ENCODE measurements at regions not wholly inside any gene's neighbourhood (a gene's known extent, or its start where the extent isn't known, plus 50 kb on each side); places are given as distances from the start of the nearest gene placed in this dataset.

DNA sequence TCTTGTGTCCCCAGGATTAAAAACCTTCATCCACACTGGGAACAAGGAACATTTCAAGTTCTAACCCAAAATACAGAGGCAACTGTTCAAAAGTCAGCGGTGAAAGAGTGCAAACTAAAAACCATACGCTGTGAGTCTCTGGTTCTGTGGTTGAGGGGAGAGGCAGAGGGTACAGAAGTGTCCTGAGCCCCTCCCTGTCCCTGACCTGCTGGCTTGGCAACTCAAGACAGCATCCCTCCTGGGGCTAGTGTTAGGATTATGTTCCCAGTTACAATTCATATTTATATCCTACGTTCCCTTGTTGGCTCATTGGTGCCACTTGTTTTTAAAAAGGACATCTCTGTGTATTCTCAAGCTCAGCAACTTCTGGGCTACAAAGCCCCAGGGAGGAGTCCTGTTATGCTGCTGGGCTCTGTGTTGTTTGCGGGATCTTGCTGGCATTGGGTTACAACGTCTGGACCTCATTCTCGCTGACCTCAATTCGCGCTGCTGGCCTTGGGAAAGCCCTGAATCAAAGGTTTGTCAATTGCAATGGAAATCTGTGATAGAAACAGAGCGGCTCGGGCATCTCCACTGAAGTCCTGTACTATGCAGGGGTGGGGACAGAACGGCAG lies 420.8 kb downstream of the FUT8 start:
- no peak overlapping the region for H3K4me3 ChIP-seq (ENCODE audit: low read depth, low read length)
- TF ChIP-seq, protein P1, sequence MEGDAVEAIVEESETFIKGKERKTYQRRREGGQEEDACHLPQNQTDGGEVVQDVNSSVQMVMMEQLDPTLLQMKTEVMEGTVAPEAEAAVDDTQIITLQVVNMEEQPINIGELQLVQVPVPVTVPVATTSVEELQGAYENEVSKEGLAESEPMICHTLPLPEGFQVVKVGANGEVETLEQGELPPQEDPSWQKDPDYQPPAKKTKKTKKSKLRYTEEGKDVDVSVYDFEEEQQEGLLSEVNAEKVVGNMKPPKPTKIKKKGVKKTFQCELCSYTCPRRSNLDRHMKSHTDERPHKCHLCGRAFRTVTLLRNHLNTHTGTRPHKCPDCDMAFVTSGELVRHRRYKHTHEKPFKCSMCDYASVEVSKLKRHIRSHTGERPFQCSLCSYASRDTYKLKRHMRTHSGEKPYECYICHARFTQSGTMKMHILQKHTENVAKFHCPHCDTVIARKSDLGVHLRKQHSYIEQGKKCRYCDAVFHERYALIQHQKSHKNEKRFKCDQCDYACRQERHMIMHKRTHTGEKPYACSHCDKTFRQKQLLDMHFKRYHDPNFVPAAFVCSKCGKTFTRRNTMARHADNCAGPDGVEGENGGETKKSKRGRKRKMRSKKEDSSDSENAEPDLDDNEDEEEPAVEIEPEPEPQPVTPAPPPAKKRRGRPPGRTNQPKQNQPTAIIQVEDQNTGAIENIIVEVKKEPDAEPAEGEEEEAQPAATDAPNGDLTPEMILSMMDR (IDR thresholded peaks at IDR 0.05; ENCODE audit: borderline replicate concordance, insufficient read depth, low read depth, low read length) = no peak

- H3K4me3 ChIP-seq (ENCODE audit: low read depth, low read length) = no peak overlapping the region
- TF ChIP-seq, protein P1 (IDR thresholded peaks at IDR 0.05; ENCODE audit: borderline replicate concordance, insufficient read depth, low read depth, low read length) = no peak
Measured at GRCh38 chr14:65834051-65834450, 421.5 kb downstream of the FUT8 start.

DNA sequence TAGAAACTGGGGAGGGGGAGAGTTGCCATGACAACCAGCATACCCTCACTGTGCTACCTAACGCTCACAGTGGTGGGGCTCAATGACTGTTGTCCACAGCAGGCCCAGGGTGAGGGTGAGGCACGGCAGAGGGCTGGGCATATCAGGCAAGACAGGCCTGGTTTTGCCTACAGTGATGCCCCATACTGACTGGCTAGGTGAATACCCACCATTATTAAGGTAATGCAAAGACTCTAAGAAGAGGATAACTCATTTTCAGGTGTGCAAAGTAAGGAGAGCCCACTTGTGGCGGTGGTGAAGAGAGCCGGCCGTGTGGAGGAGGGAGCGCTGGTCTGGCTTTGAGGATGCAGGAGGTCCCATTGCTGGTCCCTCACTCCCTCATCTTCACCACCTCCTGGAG lies 422.3 kb downstream of the FUT8 start:
- TF ChIP-seq, protein P1 (IDR thresholded peaks at IDR 0.05; ENCODE audit: borderline replicate concordance, insufficient read depth, low read depth, low read length) = no peak
- no peak overlapping the region for H3K4me3 ChIP-seq (ENCODE audit: low read depth, low read length)

DNA sequence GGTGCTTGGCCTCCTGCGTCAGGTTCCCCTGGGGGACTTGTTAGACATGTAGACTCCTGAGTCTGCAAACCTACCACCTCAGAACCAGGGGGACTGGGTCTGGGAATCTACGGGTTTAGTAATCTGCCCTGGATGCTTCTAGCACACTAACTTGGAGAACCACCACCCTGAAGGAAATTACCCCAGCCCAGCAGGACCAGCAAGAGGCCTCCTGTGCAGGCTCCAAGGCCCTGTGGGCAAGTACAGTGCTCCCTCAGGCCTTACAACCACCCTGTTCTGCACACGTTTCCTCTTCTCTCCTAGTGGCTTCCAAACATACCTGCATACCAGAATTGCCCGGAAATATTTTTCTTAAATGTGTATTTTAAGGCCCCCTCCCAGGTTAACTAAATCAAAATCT lies 423.0 kb downstream of the FUT8 start:
- no peak overlapping the region for H3K4me3 ChIP-seq (ENCODE audit: low read depth, low read length)
- TF ChIP-seq, protein P1 (IDR thresholded peaks at IDR 0.05; ENCODE audit: borderline replicate concordance, insufficient read depth, low read depth, low read length) = no peak

- H3K4me3 ChIP-seq (ENCODE audit: low read depth, low read length) = no peak overlapping the region
Measured at GRCh38 chr14:65838565-65838964, 426.0 kb downstream of the FUT8 start.

DNA sequence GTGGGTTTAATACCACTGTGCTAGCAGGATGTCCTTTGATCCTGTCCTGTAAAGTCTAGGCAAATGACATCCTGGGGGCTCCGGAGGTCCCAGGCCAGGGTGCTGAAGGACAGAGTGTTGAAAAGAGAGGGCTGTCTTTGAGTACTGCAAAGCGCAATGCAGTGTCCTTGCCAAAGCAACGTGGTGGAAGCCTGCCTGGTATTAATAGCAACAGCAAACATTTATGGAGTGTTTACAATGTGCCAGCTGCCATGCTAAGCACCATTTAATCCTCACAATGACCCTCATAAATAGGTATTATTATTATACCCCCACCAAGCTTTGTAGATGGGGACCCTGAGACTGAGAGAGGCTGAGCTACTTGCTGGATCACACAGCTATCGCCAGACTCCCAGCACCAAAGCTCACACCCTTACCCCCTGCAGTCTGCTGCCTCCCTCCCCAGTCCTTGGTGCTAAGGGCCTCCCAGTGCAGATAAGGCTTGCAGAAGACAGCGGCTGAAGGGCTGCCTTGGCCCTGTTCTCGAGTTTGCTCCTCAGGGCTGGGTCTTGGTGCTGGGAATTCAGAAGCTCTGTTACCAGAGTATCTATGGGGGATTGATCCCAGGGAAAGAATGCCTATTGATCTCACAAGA lies 427.7 kb downstream of the FUT8 start:
- H3K4me3 ChIP-seq (ENCODE audit: low read depth, low read length) = no peak overlapping the region

More at GRCh38 chr14:65838565-65838964, 426.0 kb downstream of the FUT8 start:
- TF ChIP-seq, protein P1 (IDR thresholded peaks at IDR 0.05; ENCODE audit: borderline replicate concordance, insufficient read depth, low read depth, low read length) = no peak

More for the DNA sequence above, 427.7 kb downstream of the FUT8 start:
- TF ChIP-seq, protein P1 (IDR thresholded peaks at IDR 0.05; ENCODE audit: borderline replicate concordance, insufficient read depth, low read depth, low read length) = no peak

All from GM12875 (cell line).